AG10803 (cell line): ENCODE measurements at regions not wholly inside any gene's neighbourhood (a gene's known extent, or its start where the extent isn't known, plus 50 kb on each side); places are given as distances from the start of the nearest gene placed in this dataset.

ENCODE experiments used
- DNase-seq: peaks from one replicate; pipeline ENCODE4 v3.0.0; 2010; ENCODE audit warnings: low read depth
- H3K4me3 ChIP-seq: 2 replicates; pipeline ENCODE4 v1.5.1; 2011; ENCODE audit warnings: mild to moderate bottlenecking, low read length, control low read depth
- TF ChIP-seq, protein P1 (sequence below): conservative IDR thresholded peaks from 2 replicates; pipeline ENCODE4 v1.5.1; 2011; ENCODE audit warnings: mild to moderate bottlenecking, low read length, control low read depth, inconsistent platforms

GRCh38 chr2:83051538-83052170 is 1407.4 kb downstream of the SUCLG1 start:
- H3K4me3 ChIP-seq = no peak overlapping the region
- TF ChIP-seq, protein P1, sequence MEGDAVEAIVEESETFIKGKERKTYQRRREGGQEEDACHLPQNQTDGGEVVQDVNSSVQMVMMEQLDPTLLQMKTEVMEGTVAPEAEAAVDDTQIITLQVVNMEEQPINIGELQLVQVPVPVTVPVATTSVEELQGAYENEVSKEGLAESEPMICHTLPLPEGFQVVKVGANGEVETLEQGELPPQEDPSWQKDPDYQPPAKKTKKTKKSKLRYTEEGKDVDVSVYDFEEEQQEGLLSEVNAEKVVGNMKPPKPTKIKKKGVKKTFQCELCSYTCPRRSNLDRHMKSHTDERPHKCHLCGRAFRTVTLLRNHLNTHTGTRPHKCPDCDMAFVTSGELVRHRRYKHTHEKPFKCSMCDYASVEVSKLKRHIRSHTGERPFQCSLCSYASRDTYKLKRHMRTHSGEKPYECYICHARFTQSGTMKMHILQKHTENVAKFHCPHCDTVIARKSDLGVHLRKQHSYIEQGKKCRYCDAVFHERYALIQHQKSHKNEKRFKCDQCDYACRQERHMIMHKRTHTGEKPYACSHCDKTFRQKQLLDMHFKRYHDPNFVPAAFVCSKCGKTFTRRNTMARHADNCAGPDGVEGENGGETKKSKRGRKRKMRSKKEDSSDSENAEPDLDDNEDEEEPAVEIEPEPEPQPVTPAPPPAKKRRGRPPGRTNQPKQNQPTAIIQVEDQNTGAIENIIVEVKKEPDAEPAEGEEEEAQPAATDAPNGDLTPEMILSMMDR = no peak
- no peak for DNase-seq

GRCh38 chr2:83042053-83042452 is 1417.0 kb downstream of the SUCLG1 start:
- H3K4me3 ChIP-seq = no peak overlapping the region
- no peak for DNase-seq
- TF ChIP-seq, protein P1 = no peak

- H3K4me3 ChIP-seq = no peak overlapping the region
- DNase-seq = peak; percentile 1
- TF ChIP-seq, protein P1 = no peak
These were observed 1436.4 kb downstream of the SUCLG1 start for GRCh38 chr2:83022631-83023210.

DNA sequence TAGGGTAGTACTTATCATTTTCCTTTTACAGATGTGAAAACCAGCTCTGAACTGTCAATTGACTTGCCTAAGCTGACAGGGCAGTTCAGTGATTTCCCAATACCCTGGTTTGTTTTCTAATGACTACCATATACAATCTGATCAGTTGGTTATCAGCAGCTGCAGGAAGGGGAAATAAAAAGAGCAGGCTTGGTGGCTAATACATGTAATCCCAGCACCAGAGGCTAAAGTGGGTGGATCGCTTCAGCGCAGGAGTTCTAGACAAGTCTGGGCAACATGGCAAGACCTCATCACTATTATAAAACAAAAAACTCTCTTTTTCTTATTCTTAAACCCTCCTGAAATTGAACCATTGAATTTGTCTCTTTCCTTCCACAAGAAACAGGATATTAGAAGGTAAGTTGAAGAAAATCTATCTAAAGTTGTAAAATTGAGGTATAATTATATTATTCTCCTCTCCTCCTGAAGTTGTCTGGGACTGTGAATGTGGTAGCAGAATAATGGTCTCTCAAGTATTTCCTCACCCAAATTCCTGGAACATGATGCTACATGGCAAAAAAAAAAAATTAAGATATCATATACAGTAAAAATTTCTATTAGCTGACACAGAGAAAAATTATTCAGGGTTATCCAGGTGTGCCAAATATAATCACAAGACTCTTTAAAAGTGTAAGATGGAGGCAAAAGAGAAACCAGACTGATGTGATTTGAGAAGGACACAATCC is 1441.6 kb downstream of the SUCLG1 start:
- DNase-seq = no peak
- H3K4me3 ChIP-seq = no peak overlapping the region
- TF ChIP-seq, protein P1 = no peak

DNA sequence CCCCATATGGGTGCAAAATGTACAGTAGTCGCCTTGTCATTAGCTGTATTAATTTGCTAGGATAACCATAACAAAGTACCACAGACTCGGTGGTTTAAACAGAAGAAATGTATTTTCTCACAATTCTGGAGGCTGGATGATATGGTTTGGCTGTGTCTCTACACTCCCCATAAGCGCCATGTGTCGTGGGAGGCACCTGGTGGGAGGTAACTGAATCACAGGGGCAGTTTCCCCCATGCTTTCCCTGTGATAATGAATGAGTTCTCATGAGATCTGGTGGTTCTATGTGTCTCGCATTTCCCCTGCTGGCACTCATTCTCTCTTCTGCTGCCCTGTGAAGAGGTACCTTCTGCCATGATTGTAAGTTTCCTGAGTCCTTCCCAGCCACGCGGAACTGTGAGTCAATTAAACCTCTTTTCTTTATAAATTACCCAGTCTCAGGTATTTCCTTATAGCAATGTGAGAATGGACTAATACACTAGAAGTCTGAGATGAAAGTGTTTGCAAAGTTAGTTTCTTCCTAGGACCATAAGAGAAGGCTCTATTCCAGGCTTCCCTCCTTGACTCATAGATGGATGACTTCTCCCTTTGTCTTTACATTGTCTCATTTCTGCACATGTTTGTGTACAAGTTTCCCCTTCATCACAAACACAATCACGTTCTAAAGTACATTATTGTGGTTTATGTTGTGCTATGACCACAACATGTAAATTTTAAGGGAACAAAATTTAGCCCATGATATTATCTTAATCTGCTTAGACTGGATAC is 1442.6 kb downstream of the SUCLG1 start:
- DNase-seq = no peak
- H3K4me3 ChIP-seq = no peak overlapping the region
- TF ChIP-seq, protein P1 = no peak

DNA sequence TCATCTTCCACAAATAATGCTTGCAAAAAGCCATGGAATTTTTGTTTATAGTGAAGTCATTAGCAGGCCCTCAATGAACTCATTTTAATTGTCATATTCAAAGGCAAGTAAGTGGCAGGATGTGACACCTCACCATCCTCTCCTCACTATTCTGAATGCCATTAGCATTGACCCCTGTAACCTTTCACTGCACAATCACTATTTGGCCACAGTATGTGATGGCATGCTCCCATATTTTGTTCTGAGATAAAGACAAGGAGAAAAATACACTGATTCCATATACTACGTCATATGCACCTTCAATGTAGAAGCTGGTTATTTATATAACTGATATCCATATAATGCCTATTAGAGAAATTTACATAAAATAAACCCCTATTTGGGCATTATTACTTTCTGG is 1443.2 kb downstream of the SUCLG1 start:
- H3K4me3 ChIP-seq = no peak overlapping the region
- no peak for DNase-seq
- TF ChIP-seq, protein P1 = no peak
